ENCODE measurements at regions not wholly inside any gene's neighbourhood (a gene's known extent, or its start where the extent isn't known, plus 50 kb on each side); places are given as distances from the start of the nearest gene placed in this dataset.

- DNase-seq (ENCODE audit: low read depth): no peak
Observed at GRCh38 chr6:19454001-19454720, 383.0 kb upstream of the ID4 start.

- DNase-seq (ENCODE audit: low read depth): no peak
Observed at GRCh38 chr6:19454721-19455392, 382.3 kb upstream of the ID4 start.

- no peak for DNase-seq (ENCODE audit: low read depth)
Observed at GRCh38 chr6:19463250-19463649, 373.9 kb upstream of the ID4 start.

GRCh38 chr6:19463925-19464324, 373.2 kb upstream of the ID4 start:
- DNase-seq (ENCODE audit: low read depth): no peak

GRCh38 chr6:19465256-19465655, 371.9 kb upstream of the ID4 start:
- DNase-seq (ENCODE audit: low read depth): peak; percentile 9

GRCh38 chr6:19465760-19466159, 371.4 kb upstream of the ID4 start:
- peak; percentile 54 for DNase-seq (ENCODE audit: low read depth)

- DNase-seq (ENCODE audit: low read depth): no peak
Observed at GRCh38 chr6:19470333-19470732, 366.8 kb upstream of the ID4 start.

GRCh38 chr6:19472153-19472552, 365.0 kb upstream of the ID4 start:
- peak; percentile 94 for DNase-seq (ENCODE audit: low read depth)

GRCh38 chr6:19472850-19473249, 364.3 kb upstream of the ID4 start:
- peak; percentile 40 for DNase-seq (ENCODE audit: low read depth)

GRCh38 chr6:19477563-19477962, 359.6 kb upstream of the ID4 start:
- no peak for DNase-seq (ENCODE audit: low read depth)

- DNase-seq (ENCODE audit: low read depth): no peak
Observed at GRCh38 chr6:19478273-19478672, 358.9 kb upstream of the ID4 start.

GRCh38 chr6:19478992-19479391, 358.2 kb upstream of the ID4 start:
- peak; percentile 38 for DNase-seq (ENCODE audit: low read depth)

GRCh38 chr6:19479551-19479950, 357.6 kb upstream of the ID4 start:
- DNase-seq (ENCODE audit: low read depth): no peak

- no peak for DNase-seq (ENCODE audit: low read depth)
Observed at GRCh38 chr6:19492636-19493405, 344.3 kb upstream of the ID4 start.

- DNase-seq (ENCODE audit: low read depth): no peak
Observed at GRCh38 chr6:19501737-19502245, 335.4 kb upstream of the ID4 start.

- DNase-seq (ENCODE audit: low read depth): no peak
Observed at GRCh38 chr6:19502301-19502700, 334.9 kb upstream of the ID4 start.

GRCh38 chr6:19515939-19516338, 321.2 kb upstream of the ID4 start:
- DNase-seq (ENCODE audit: low read depth): no peak

GRCh38 chr6:19519941-19520340, 317.2 kb upstream of the ID4 start:
- no peak for DNase-seq (ENCODE audit: low read depth)

GRCh38 chr6:19524366-19525186, 312.6 kb upstream of the ID4 start:
- DNase-seq (ENCODE audit: low read depth): no peak

GRCh38 chr6:19525673-19526072, 311.5 kb upstream of the ID4 start:
- DNase-seq (ENCODE audit: low read depth): no peak

- DNase-seq (ENCODE audit: low read depth): no peak
Observed at GRCh38 chr6:19530188-19530587, 307.0 kb upstream of the ID4 start.

- no peak for DNase-seq (ENCODE audit: low read depth)
Observed at GRCh38 chr6:19535351-19535750, 301.8 kb upstream of the ID4 start.

Measured in Daoy (cell line).